GM23248 (cell line): ENCODE measurements at regions not wholly inside any gene's neighbourhood (a gene's known extent, or its start where the extent isn't known, plus 50 kb on each side); places are given as distances from the start of the nearest gene placed in this dataset.

Experiments
- EZH2 ChIP-seq: fragments of 200-600 bp; sonication (generic); IDR thresholded peaks from 2 replicates; pipeline ENCODE4 v1.6.1; 2018; ENCODE audit warnings: antibody characterized with exemption, mild to moderate bottlenecking; ENCODE audit not compliant: insufficient read depth, poor library complexity, severe bottlenecking
- EZH2phosphoT487 ChIP-seq: fragments of 200-600 bp; sonication (generic); IDR thresholded peaks from 2 replicates; pipeline ENCODE4 v1.6.1; 2018; ENCODE audit warnings: antibody characterized with exemption, moderate library complexity, mild to moderate bottlenecking, low read depth; ENCODE audit not compliant: insufficient read depth

DNA sequence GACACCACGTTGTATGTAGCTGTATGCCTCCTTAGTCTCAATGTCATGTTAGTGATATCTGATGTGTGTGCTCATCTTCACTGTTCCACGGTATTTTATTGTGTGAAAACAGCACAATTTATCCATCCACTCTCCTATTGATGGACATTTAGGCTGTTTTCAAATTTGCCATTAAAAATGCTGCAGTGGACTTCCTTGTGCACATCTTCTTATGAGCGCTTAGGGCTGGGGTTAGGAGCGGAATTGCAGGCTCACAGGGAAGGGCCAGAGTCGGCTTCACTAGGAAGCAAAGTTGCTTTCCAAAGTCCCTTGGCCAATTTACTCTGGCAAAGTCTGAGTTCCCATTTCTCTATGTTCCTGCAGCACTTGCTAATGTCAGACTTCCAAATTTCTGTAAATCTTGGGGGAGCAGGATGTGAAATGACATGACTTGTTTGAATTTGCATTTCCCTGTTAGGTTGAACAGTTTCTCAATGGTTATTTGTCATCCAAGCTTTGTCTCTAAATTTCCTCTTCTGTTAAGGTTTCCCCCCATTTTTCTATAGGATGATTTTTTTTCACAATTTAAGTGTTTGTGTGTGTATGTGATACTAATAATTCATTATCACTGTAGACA lies 75.4 kb downstream of the MYEOV start:
- TF ChIP-seq EZH2 (no peak), EZH2phosphoT487 (no peak)
